Fibroblast of skin of abdomen (primary cell): ENCODE measurements at regions not wholly inside any gene's neighbourhood (a gene's known extent, or its start where the extent isn't known, plus 50 kb on each side); places are given as distances from the start of the nearest gene placed in this dataset.
"Not testable (repeated sequence)": the region's sequence is repeated elsewhere in the genome, so short reads cannot be mapped to it uniquely, and the experiment has no call there.

ENCODE experiments used
- DNase-seq: peaks from one replicate; pipeline ENCODE4 v3.0.0-alpha.2; 2013

- DNase-seq = not testable (repeated sequence)
Measured at GRCh38 chr1:25171013-25171412, 61.3 kb downstream of the SYF2 start.

GRCh38 chr1:25170439-25170838, 61.9 kb downstream of the SYF2 start:
- no peak for DNase-seq

- DNase-seq = no peak
Measured at GRCh38 chr1:25169610-25170009, 62.7 kb downstream of the SYF2 start.

- no peak for DNase-seq
Measured at GRCh38 chr1:25169168-25169567, 63.1 kb downstream of the SYF2 start.

- DNase-seq = no peak
Measured at GRCh38 chr1:25168193-25169071, 63.9 kb downstream of the SYF2 start.

- DNase-seq = no peak
Measured at GRCh38 chr1:25167269-25168192, 64.8 kb downstream of the SYF2 start.

- no peak for DNase-seq
Measured at GRCh38 chr1:25166847-25167246, 65.5 kb downstream of the SYF2 start.

- no peak for DNase-seq
Measured at GRCh38 chr1:25163986-25164385, 68.3 kb downstream of the SYF2 start.

GRCh38 chr1:25161981-25162380, 70.3 kb downstream of the SYF2 start:
- peak; percentile 78 for DNase-seq

- DNase-seq = no peak
Measured at GRCh38 chr1:25157846-25158245, 74.5 kb downstream of the SYF2 start.

GRCh38 chr1:25150985-25151495, 81.3 kb downstream of the SYF2 start:
- DNase-seq = no peak

GRCh38 chr1:25148673-25149300, 83.5 kb downstream of the SYF2 start:
- DNase-seq = no peak

GRCh38 chr1:25146451-25146855, 85.8 kb downstream of the SYF2 start:
- no peak for DNase-seq

- no peak for DNase-seq
Measured at GRCh38 chr1:25145775-25146393, 86.4 kb downstream of the SYF2 start.

- no peak for DNase-seq
Measured at GRCh38 chr1:25140073-25140797, 92.1 kb downstream of the SYF2 start.

GRCh38 chr1:25137521-25138395, 94.5 kb downstream of the SYF2 start:
- DNase-seq = no peak

GRCh38 chr1:25137106-25137505, 95.2 kb downstream of the SYF2 start:
- no peak for DNase-seq

- DNase-seq = no peak
Measured at GRCh38 chr1:25135909-25136308, 96.4 kb downstream of the SYF2 start.

GRCh38 chr1:25134801-25135461, 97.4 kb downstream of the SYF2 start:
- DNase-seq = no peak

GRCh38 chr1:25134307-25134706, 98.0 kb downstream of the SYF2 start:
- DNase-seq = no peak
